ENCODE measurements at regions not wholly inside any gene's neighbourhood (a gene's known extent, or its start where the extent isn't known, plus 50 kb on each side); places are given as distances from the start of the nearest gene placed in this dataset.

DNA sequence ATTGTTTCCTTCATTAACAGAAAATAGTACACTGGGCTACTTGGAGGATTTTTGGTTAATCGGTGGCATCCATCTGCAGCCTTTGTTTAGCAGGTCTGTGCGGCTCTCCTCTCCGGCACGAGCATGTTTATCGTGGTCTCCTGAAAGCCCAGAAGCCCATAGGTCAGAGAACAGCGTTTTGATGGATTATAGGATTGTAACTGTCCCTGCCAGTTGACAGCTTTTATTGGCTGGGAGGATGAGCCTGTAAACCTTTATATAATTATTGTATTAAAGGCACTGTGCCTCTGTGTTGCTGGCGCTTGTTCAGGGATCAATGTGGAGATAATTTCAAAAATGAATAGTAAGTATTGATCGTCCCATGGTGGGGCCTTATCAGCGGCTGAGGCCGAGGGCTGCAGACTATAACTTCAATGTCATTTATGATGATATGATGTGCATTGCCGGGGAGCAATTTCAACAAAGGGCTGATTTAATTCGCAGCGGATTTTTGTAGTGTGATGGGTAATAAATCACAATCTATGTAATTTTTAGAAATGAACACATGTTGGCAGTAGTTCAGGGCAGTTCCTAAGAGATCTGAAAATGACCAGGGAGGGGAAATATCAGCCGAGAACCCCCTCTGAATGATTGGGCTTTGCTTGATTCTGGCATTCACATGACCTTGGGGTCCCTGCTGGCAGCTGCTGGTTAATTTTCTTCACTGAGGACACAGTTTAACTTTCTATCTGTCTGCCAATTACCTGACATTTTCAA is 736.1 kb downstream of the GALR1 start:
- ChIA-PET POLR2A (no interaction called here), CTCF (no interaction called here)
- TF ChIP-seq, protein P1, sequence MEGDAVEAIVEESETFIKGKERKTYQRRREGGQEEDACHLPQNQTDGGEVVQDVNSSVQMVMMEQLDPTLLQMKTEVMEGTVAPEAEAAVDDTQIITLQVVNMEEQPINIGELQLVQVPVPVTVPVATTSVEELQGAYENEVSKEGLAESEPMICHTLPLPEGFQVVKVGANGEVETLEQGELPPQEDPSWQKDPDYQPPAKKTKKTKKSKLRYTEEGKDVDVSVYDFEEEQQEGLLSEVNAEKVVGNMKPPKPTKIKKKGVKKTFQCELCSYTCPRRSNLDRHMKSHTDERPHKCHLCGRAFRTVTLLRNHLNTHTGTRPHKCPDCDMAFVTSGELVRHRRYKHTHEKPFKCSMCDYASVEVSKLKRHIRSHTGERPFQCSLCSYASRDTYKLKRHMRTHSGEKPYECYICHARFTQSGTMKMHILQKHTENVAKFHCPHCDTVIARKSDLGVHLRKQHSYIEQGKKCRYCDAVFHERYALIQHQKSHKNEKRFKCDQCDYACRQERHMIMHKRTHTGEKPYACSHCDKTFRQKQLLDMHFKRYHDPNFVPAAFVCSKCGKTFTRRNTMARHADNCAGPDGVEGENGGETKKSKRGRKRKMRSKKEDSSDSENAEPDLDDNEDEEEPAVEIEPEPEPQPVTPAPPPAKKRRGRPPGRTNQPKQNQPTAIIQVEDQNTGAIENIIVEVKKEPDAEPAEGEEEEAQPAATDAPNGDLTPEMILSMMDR (IDR thresholded peaks at IDR 0.05; ENCODE audit: control extremely low read depth, extremely low read depth, low read depth, missing control alignments): no peak
- no peak for DNase-seq (ENCODE audit: extremely low spot score)

- ChIA-PET POLR2A (no interaction called here), CTCF (no interaction called here)
- DNase-seq (ENCODE audit: extremely low spot score): no peak
- TF ChIP-seq, protein P1 (IDR thresholded peaks at IDR 0.05; ENCODE audit: control extremely low read depth, extremely low read depth, low read depth, missing control alignments): no peak
Measured at GRCh38 chr18:77990131-77990530, 740.5 kb downstream of the GALR1 start.

DNA sequence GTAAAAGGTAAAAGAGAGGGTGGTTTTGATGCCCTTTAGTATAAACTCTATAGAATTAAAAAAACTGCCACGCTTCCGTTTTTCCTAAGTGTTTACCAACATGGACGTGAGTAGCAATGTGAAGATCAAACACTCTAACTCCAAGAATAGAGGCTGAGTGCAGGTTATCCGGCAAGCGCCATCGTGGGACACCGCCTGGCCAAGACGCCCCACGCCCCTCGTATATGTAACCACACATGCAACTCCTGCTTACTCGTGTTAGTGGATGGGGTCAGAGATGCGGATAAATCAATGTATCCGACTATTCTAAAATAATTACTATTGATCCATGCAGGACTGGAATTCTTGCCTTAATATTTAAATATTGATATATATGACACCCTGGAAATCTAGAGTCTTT is 741.3 kb downstream of the GALR1 start:
- DNase-seq (ENCODE audit: extremely low spot score): no peak
- POLR2A ChIA-PET: no interaction called here
- CTCF ChIA-PET: no interaction called here
- TF ChIP-seq, protein P1 (IDR thresholded peaks at IDR 0.05; ENCODE audit: control extremely low read depth, extremely low read depth, low read depth, missing control alignments): no peak

- POLR2A ChIA-PET: no interaction called here
- CTCF ChIA-PET: no interaction called here
- no peak for DNase-seq (ENCODE audit: extremely low spot score)
- TF ChIP-seq, protein P1 (IDR thresholded peaks at IDR 0.05; ENCODE audit: control extremely low read depth, extremely low read depth, low read depth, missing control alignments): no peak
Measured at GRCh38 chr18:77992057-77992456, 742.4 kb downstream of the GALR1 start.

GRCh38 chr18:77993188-77993981 is 743.7 kb downstream of the GALR1 start:
- DNase-seq (ENCODE audit: extremely low spot score): no peak
- POLR2A ChIA-PET: no interaction called here
- TF ChIP-seq, protein P1 (IDR thresholded peaks at IDR 0.05; ENCODE audit: control extremely low read depth, extremely low read depth, low read depth, missing control alignments): no peak
- CTCF ChIA-PET: no interaction called here

- ChIA-PET POLR2A (no interaction called here), CTCF (no interaction called here)
- TF ChIP-seq, protein P1 (IDR thresholded peaks at IDR 0.05; ENCODE audit: control extremely low read depth, extremely low read depth, low read depth, missing control alignments): no peak
- DNase-seq (ENCODE audit: extremely low spot score): no peak
Measured at GRCh38 chr18:77995593-77995992, 745.9 kb downstream of the GALR1 start.

Measured in GM10248 (cell line).